Ammon's horn (tissue), 1 donor: ENCODE measurements at regions not wholly inside any gene's neighbourhood (a gene's known extent, or its start where the extent isn't known, plus 50 kb on each side); places are given as distances from the start of the nearest gene placed in this dataset.
"Not testable (repeated sequence)": the region's sequence is repeated elsewhere in the genome, so short reads cannot be mapped to it uniquely, and the experiment has no call there.

Source experiments
- DNase-seq: peaks from one replicate; pipeline ENCODE4 v3.0.0-alpha.2; 2016; ENCODE audit warnings: low spot score

- no peak for DNase-seq
Measured at GRCh38 chr7:123323689-123324088, 123.9 kb upstream of the SLC13A1 start.

- not testable (repeated sequence) for DNase-seq
Measured at GRCh38 chr7:123321578-123321977, 121.8 kb upstream of the SLC13A1 start.

DNA sequence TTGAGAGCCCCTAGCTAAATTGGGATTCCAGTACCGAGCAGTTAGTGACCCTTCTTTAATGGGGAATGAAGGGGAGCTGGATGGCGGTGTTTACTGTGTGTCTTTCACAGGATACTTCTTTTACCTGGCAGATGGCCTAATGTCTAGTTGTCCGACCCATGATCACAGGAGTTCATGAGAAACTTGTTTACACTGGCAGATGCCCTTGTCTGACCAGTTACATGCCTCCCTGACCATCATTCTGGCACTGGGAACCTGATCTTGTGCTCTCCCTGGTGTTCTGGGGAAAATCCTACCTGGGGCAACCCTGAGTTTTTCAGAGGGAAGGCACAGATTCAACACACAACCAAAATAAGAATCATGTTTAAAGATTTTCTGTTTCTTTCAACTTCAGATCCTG is 120.1 kb upstream of the SLC13A1 start:
- DNase-seq = no peak

DNA sequence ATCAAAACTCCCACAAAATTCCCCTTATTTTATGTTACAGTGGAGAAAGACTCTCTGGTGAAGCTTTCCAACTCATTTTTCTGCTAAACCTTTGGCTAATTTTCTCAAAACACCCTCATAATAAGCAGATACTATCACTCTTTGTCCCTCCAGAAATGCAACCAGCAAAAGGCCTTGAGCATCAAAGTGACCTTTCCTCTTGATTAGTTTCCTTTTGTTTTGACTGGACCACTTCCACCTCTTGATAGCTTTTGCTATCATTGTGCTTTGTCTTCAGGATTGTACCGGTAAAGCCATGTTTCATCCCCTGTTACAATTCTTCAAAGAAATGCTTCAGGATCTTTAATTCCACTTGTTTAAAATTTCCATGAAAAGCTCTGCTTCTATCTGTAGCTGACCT is 115.1 kb upstream of the SLC13A1 start:
- no peak for DNase-seq

GRCh38 chr7:123308254-123308951 is 108.6 kb upstream of the SLC13A1 start:
- DNase-seq = peak; percentile 7

DNA sequence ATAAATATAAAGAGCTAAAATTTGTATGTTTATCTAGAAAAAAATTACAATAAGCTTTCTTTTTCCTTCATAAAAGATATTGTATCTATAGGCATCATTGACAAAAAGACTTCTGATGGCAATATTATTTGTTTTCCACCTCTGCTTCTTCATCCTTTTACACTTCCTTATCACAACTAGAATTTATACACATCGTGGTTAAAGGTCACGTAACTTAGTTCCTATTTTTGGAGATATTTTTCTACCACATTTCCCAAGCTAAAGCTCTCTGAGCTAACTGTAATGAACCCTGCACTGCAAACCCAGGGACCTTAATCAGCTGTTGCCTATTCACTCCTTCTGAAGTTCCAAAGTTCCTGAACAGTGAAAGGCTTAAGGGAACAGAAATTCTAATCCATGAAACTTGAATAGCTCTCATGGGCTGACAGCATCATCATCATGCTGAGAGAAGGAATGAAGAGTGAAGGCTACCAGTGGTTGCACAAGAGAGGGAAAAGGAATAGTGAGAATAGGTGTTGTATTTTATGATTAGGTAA is 106.1 kb upstream of the SLC13A1 start:
- DNase-seq = no peak

- DNase-seq = no peak
Measured at GRCh38 chr7:123303926-123304325, 104.2 kb upstream of the SLC13A1 start.

DNA sequence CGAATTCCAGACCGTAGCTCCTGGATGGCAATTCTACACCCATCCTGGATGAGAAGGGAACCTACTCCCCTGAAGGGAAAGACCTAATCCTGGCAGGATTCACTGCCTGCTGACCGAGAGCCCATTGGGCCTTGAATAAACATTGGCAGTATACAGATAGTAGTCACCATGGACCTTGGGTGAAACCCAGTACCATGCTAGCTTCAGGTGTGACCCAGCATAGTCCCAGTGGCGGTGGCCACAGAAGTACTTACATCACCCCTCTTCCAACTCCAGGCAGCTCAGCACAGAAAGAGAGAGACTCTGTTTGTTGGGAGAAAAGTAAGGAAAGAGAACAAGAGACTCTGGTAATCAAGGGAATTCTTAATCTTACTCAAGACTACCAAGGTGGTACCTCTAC is 97.2 kb upstream of the SLC13A1 start:
- no peak for DNase-seq

DNA sequence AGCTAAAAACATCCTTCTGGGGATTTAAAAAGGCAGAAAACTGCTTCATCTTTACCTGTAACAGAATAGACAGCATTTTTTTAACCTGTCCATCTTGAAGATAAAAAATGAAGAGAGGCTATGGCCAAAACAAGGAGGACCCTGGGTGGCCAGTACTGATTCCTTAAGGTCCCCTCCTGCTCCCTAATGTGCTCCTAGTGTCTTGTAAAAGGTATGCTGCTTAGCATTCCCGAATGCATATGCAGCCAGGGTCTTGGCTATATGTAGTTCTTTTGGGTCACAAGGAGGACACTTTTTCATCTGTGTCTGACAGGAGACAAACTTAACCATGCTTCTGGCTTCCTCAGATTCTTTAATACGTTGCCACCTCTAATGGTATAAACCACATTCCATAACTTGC is 93.9 kb upstream of the SLC13A1 start:
- no peak for DNase-seq

DNA sequence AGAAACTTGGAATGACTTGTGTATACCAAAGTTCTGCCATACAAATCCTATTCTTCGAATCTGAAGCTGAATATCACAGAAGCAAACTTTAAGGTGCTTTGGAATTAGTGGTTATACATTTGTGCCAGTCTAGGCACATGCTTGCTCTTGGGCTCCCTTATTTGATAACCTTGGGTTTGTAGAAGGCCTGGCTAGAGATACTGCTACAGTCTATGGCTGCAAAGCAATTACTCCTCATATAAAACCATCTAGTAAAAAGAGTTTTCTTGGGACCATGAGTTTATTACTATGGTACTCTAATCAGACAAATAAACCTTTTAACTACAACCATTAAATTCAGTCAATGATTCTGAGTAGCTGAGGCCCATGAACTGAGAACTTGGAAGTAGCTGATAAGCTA is 92.5 kb upstream of the SLC13A1 start:
- no peak for DNase-seq

- no peak for DNase-seq
Measured at GRCh38 chr7:123289200-123289599, 89.4 kb upstream of the SLC13A1 start.

DNA sequence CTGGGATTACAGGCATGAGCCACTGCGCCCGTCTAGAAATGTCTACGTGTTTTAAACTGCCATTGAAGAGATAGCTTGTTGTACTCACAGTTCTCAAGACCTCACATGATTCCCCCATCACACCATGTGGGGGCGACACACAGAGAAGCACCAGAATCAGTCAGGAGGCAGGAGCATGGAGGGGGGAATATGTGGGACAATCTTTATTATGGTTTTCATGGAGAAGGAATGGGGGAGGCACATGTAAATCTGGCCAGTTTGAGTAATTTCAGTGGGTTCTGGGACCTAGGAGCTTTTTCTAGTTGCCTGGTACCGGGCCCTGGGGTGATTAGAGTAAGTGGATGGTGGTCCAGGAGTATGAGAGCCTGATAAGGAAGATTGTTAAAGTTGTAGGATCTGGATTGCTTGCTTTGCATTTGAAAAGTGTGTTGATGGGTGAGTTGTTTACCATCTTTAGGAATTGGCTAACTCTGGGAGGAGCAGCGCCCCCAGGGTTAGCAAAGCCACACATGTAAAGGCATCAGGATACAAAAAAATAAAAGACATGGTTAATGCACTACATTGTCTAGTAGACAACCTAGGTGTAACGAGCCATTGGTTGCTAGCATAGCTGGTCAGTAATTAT is 85.4 kb upstream of the SLC13A1 start:
- no peak for DNase-seq

GRCh38 chr7:123283373-123283772 is 83.6 kb upstream of the SLC13A1 start:
- DNase-seq = no peak

DNA sequence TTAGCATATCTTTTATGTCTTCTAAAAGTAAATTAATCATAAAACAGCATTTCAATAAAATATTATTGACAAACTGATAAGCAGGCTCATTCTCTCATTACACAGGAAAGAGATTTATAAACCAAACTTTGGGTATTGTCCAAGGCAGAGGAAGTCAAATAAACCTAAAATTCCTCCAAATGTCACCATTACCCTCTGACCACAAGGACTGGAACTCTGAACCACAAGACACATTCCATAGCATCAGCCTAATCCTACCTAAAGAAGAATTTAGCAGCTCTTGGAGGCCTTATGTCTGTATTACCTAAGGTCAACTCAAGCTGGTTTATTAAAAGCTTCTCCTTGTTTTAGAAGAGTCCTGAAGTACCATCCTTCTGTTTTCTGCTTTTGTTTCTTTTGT is 82.4 kb upstream of the SLC13A1 start:
- no peak for DNase-seq

DNA sequence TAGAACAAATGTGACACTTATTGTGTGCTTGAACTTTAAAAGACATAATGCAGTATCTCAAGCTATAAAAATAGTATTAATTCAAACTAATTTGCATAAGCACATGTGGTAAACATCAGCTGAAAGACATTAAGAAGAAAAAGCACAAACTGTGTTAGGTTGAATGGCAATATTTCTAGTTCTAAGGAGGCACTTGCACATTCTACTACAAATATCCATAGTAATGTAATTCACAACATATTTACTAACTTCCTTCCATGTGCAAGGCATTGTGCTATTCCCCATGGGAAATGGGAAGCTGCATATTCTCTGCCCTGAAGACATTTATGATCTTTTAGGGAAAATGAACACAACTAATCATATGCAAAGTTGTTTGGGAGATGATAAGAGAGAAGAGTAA is 80.2 kb upstream of the SLC13A1 start:
- DNase-seq = no peak

- DNase-seq = peak; percentile 51
Measured at GRCh38 chr7:123275036-123275753, 75.4 kb upstream of the SLC13A1 start.

DNA sequence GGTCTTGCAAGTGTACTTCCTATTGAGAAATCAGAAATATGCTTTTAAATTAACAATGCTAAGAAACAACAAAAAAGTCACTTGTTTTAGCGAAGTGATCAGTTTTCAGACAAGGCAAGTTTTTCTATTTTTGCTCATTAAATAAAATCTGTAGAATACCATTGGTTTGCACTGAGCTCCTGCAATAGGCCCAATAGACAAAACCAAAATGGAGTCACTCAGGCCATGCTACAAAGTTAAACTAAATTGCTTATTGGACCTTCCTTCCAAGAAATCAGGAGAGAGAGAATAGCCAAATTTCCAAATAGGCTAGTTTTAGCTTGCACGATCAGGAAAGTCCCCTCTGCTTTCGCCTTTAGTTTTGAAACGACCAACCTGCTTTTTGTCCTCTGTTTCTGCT is 73.4 kb upstream of the SLC13A1 start:
- no peak for DNase-seq

- no peak for DNase-seq
Measured at GRCh38 chr7:123271856-123272255, 72.1 kb upstream of the SLC13A1 start.

GRCh38 chr7:123271231-123271630 is 71.5 kb upstream of the SLC13A1 start:
- DNase-seq = no peak

DNA sequence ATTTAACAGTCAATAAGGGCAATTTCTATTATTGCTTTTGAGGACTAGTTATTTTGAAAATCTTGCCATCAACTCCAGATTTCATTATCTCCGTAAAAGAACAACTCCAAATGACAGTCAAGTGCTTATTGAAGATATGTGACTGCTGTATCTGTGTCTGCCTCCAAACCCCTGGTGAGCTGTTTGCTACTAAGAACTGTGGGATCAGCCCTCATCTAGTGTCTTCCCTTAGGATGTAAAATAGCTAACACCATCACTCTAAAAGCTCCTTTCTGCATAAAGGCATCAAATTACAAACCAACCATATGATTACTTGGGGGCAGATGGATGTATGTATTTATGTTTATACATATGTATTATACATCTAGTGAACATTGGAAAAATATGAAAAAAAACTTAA is 70.8 kb upstream of the SLC13A1 start:
- DNase-seq = no peak

DNA sequence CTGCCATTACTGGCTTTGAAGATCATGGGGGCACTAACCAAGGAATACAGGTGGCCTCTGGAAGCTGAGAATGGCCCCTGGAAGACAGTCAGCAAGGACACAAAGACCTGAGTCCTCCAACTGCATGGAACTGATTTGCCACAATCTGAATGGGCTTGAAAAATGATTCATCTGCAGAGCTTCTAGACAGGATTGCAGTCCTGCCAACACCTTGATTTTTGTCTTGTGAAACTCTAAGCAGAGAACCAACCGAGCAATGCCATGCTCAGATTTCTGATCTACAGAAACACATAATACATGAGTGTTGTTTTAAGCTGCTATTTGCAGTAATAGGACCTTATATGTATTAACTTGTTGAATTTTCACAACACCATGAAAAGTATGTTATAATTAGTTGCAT is 66.1 kb upstream of the SLC13A1 start:
- DNase-seq = no peak

DNA sequence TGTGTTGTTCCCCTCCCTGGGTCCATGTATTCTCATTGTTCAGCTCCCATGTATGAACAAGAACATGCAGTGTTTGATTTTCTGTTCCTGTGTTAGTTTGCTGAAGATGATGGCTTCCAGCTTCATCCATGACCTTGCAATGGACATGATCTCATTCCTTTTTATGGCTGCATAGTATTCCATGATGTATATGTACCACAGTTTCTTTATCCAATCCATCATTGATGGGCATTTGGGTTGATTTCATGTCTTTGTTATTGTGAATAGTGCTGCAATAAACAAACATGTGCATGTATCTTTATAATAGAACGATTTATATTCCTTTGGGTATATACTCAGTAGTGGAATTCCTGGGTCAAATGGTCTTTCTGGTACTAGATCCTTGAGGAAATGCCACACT is 65.1 kb upstream of the SLC13A1 start:
- DNase-seq = not testable (repeated sequence)

DNA sequence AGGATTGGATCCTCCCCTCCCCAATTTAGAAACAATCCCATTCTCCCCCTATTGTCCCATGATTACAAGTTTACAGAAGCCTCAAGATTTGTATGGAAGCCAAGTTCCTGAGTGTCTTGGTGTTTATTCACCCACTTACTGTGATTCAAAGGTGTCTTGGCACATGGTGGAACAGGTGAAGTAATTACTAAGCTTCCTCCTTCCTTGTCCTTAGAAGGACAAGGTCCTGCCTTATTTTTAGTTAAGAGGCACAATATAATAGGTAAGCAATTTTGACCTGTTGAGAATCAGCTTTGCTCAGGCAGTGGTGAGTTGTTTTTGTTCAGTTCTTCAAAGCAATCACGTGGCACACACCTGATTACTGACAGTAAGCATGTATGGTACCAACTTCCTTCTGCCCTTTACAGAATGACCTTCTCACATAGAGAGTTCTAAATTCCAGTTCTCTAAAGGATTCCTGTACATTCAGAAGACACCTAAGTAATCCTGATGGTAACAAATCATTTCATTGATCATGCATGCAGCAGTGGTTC is 60.7 kb upstream of the SLC13A1 start:
- no peak for DNase-seq
